ENCODE measurements at regions not wholly inside any gene's neighbourhood (a gene's known extent, or its start where the extent isn't known, plus 50 kb on each side); places are given as distances from the start of the nearest gene placed in this dataset.

- DNase-seq (ENCODE audit: low read depth): no peak
- TF ChIP-seq CTCF (IDR thresholded peaks at IDR 0.05; ENCODE audit: control insufficient read depth, insufficient read depth, low read depth, low read length, missing control alignments): no peak
- no peak overlapping the region for H3K4me3 ChIP-seq (ENCODE audit: control insufficient read depth, low read depth, low read length)
Observed at GRCh38 chr13:30145709-30146367, 161.5 kb downstream of the KATNAL1 start.

DNA sequence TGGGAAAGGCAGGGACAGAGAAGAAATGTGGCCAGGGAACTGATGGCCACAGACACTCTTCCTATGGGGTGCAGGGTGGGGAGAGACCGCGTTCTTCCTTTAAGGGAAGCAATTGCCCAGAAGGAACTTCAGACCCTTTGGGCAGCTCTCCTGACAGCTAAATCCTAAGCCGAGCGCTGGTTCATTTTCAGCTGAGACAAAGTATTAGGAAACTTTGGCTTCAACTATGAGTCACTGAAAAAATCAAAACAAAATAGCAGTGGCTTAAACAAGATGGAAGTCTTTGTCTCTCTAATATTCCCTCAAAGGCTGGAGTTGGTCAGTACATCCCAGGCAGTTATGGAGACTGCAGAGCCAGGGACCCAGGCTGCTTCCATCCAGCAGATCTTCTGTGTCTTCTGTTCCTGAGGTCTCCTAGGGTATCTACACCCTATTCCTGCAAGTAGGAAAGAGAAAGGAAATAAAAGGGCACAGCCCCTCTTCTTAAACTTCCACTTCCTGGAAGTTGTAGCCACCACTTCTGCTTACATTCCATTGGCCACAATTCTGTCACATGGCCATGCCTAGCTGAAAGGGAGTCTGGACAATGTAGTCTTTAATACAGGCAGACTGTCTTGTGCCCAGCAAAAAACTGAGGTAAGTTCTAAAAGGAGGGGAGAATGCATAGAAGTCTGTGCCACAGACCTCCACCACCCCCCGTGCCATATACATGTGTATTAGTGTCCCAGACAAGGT is 163.5 kb downstream of the KATNAL1 start:
- no peak for TF ChIP-seq CTCF (IDR thresholded peaks at IDR 0.05; ENCODE audit: control insufficient read depth, insufficient read depth, low read depth, low read length, missing control alignments)
- DNase-seq (ENCODE audit: low read depth): no peak
- H3K4me3 ChIP-seq (ENCODE audit: control insufficient read depth, low read depth, low read length): no peak overlapping the region

- peak; percentile 99 for DNase-seq (ENCODE audit: low read depth)
- TF ChIP-seq CTCF (IDR thresholded peaks at IDR 0.05; ENCODE audit: control insufficient read depth, insufficient read depth, low read depth, low read length, missing control alignments): no peak
- H3K4me3 ChIP-seq (ENCODE audit: control insufficient read depth, low read depth, low read length): no peak overlapping the region
Observed at GRCh38 chr13:30142486-30143211, 164.7 kb downstream of the KATNAL1 start.

GRCh38 chr13:30141775-30142485 is 165.4 kb downstream of the KATNAL1 start:
- TF ChIP-seq CTCF (IDR thresholded peaks at IDR 0.05; ENCODE audit: control insufficient read depth, insufficient read depth, low read depth, low read length, missing control alignments): no peak
- no peak for DNase-seq (ENCODE audit: low read depth)
- H3K4me3 ChIP-seq (ENCODE audit: control insufficient read depth, low read depth, low read length): no peak overlapping the region

- TF ChIP-seq CTCF (IDR thresholded peaks at IDR 0.05; ENCODE audit: control insufficient read depth, insufficient read depth, low read depth, low read length, missing control alignments): no peak
- H3K4me3 ChIP-seq (ENCODE audit: control insufficient read depth, low read depth, low read length): no peak overlapping the region
- no peak for DNase-seq (ENCODE audit: low read depth)
Observed at GRCh38 chr13:30140973-30141372, 166.4 kb downstream of the KATNAL1 start.

- no peak overlapping the region for H3K4me3 ChIP-seq (ENCODE audit: control insufficient read depth, low read depth, low read length)
- TF ChIP-seq CTCF (IDR thresholded peaks at IDR 0.05; ENCODE audit: control insufficient read depth, insufficient read depth, low read depth, low read length, missing control alignments): no peak
- DNase-seq (ENCODE audit: low read depth): no peak
Observed at GRCh38 chr13:30138511-30138910, 168.8 kb downstream of the KATNAL1 start.
